H1 (cell line): ENCODE measurements at regions not wholly inside any gene's neighbourhood (a gene's known extent, or its start where the extent isn't known, plus 50 kb on each side); places are given as distances from the start of the nearest gene placed in this dataset.

Source experiments
- EGR1 ChIP-seq: IDR thresholded peaks from 2 replicates; pipeline ENCODE4 v1.6.1; 2011; ENCODE audit warnings: low read depth, low read length, borderline replicate concordance
- FOSL1 ChIP-seq: IDR thresholded peaks from 2 replicates; pipeline ENCODE4 v1.6.1; 2011; ENCODE audit warnings: mild to moderate bottlenecking, low read depth, low read length, moderate library complexity; ENCODE audit not compliant: insufficient read depth
- HDAC6 ChIP-seq: IDR thresholded peaks from one replicate; pipeline ENCODE4 v1.7.1; 2012; ENCODE audit warnings: low read depth, mild to moderate bottlenecking, inconsistent platforms, low read length, moderate library complexity
- KDM1A ChIP-seq: fragments of 200-600, 300-600 bp; sonication (generic); IDR thresholded peaks from 2 replicates; pipeline ENCODE4 v1.7.1; 2016; ENCODE audit warnings: mild to moderate bottlenecking, low read length, borderline replicate concordance
- POU5F1 ChIP-seq: IDR thresholded peaks from 2 replicates; pipeline ENCODE4 v1.6.1; 2011; ENCODE audit warnings: low read depth, mild to moderate bottlenecking, low read length, moderate library complexity
- SIX5 ChIP-seq: IDR thresholded peaks from 2 replicates; pipeline ENCODE4 v1.6.1; 2011; ENCODE audit warnings: mild to moderate bottlenecking, low read depth, low read length
- SUZ12 ChIP-seq: fragments of 200-600 bp; sonication (generic); IDR thresholded peaks from 2 replicates; pipeline ENCODE4 v1.6.1; 2012; ENCODE audit warnings: mild to moderate bottlenecking, inconsistent platforms, low read length, moderate library complexity, mixed read lengths
- TAF1 ChIP-seq: IDR thresholded peaks from 2 replicates; pipeline ENCODE4 v1.6.1; 2011; ENCODE audit warnings: mild to moderate bottlenecking, low read depth, low read length
- ZNF274 ChIP-seq: IDR thresholded peaks from 2 replicates; pipeline ENCODE4 v1.7.0; 2012; ENCODE audit warnings: low read length, borderline replicate concordance; ENCODE audit errors: extremely low read depth

- TF ChIP-seq FOSL1 (no peak), ZNF274 (no peak), SUZ12 (no peak), KDM1A (no peak), POU5F1 (no peak), EGR1 (no peak), HDAC6 (no peak), SIX5 (no peak), TAF1 (no peak)
Observed at GRCh38 chr3:5458526-5458925, 271.0 kb downstream of the EDEM1 start (continued).
